Fibroblast of lung (primary cell): ENCODE measurements at regions not wholly inside any gene's neighbourhood (a gene's known extent, or its start where the extent isn't known, plus 50 kb on each side); places are given as distances from the start of the nearest gene placed in this dataset.

Experiments
- DNase-seq, 2 donors: peaks; one replicate each; pipeline versions ENCODE4 v3.0.0 to v3.0.0-alpha.2; 2010; ENCODE audit warnings: low read depth in 2 of 2
- H2AFZ ChIP-seq: 2 replicates; pipeline ENCODE4 v1.5.1; 2012; ENCODE audit warnings: low read length, control low read depth, inconsistent platforms
- H3K27ac ChIP-seq: 2 replicates; pipeline ENCODE4 v1.5.1; 2011; ENCODE audit warnings: low read length, control low read depth; ENCODE audit not compliant: insufficient read depth
- H3K27me3 ChIP-seq: 2 replicates; pipeline ENCODE4 v1.5.1; 2011; ENCODE audit warnings: mild to moderate bottlenecking, low read length; ENCODE audit not compliant: control insufficient read depth, insufficient read depth
- H3K36me3 ChIP-seq: 2 replicates; pipeline ENCODE4 v1.5.1; 2011; ENCODE audit warnings: low read length; ENCODE audit not compliant: control insufficient read depth, insufficient read depth
- H3K4me1 ChIP-seq: 2 replicates; pipeline ENCODE4 v1.5.1; 2011; ENCODE audit warnings: low read length; ENCODE audit not compliant: control insufficient read depth, insufficient read depth; ENCODE audit errors: extremely low read depth
- H3K4me2 ChIP-seq: 2 replicates; pipeline ENCODE4 v1.5.1; 2011; ENCODE audit warnings: low read length, control low read depth; ENCODE audit not compliant: insufficient read depth; ENCODE audit errors: extremely low read depth
- H3K4me3 ChIP-seq, 4 experiments: fragments of 200-600 bp in 1 of 4; sonication (generic) in 1 of 4; replicated peaks in 1 of 4; 2 replicates each; pipeline ENCODE4 v1.5.1; 2011 to 2016; ENCODE audit warnings: low read length in 4 of 4, low read depth in 3 of 4, mild to moderate bottlenecking in 3 of 4, control low read depth in 2 of 4, inconsistent platforms in 1 of 4, mixed read lengths in 1 of 4; ENCODE audit not compliant: insufficient read depth in 1 of 4; ENCODE audit errors: control extremely low read depth in 1 of 4
- H3K79me2 ChIP-seq: 2 replicates; pipeline ENCODE4 v1.5.1; 2012; ENCODE audit warnings: mild to moderate bottlenecking, low read length, inconsistent platforms; ENCODE audit not compliant: control insufficient read depth, insufficient read depth
- H3K9ac ChIP-seq: 2 replicates; pipeline ENCODE4 v1.5.1; 2011; ENCODE audit warnings: mild to moderate bottlenecking, low read length, control low read depth; ENCODE audit not compliant: insufficient read depth
- H3K9me3 ChIP-seq: 2 replicates; pipeline ENCODE4 v1.5.1; 2012; ENCODE audit warnings: low read depth, low read length; ENCODE audit not compliant: control insufficient read depth, insufficient read depth
- H4K20me1 ChIP-seq: 2 replicates; pipeline ENCODE4 v1.5.1; 2011; ENCODE audit warnings: low read length; ENCODE audit not compliant: control insufficient read depth, insufficient read depth; ENCODE audit errors: extremely low read depth
- CTCF ChIP-seq, 2 donors: IDR thresholded peaks in 1 of 2; conservative IDR thresholded peaks in 1 of 2; 1 replicate in 1 of 2; 2 replicates in 1 of 2; pipeline ENCODE4 v1.5.1; 2011 to 2012; ENCODE audit warnings: low read length in 2 of 2, control low read depth in 1 of 2, inconsistent platforms in 1 of 2, low read depth in 1 of 2, mild to moderate bottlenecking in 1 of 2
- EZH2 ChIP-seq: IDR thresholded peaks from 2 replicates; pipeline ENCODE4 v1.5.1; 2012; ENCODE audit warnings: low read length, control low read depth, mild to moderate bottlenecking; ENCODE audit errors: missing control alignments

- TF ChIP-seq CTCF (conservative IDR thresholded peaks at IDR 0.05 in 1 of 2, IDR thresholded peaks at IDR 0.05 in 1 of 2; ENCODE audit: low read depth in 1 of 2, low read length in 2 of 2), result no peak
- TF ChIP-seq EZH2, result no peak
- Histone ChIP-seq H3K4me3 (no peak overlapping the region), H3K27ac (no peak overlapping the region), H3K4me2 (no peak overlapping the region), H3K79me2 (no peaks in the 10 kb centered on the region), H3K9ac (no peak overlapping the region), H3K4me1 (no peaks in the 10 kb centered on the region), H4K20me1 (no peaks in the 10 kb centered on the region), H3K36me3 (no peaks in the 10 kb centered on the region), H2AFZ (no peak overlapping the region), H3K27me3 (no peaks in the 10 kb centered on the region), H3K9me3 (no peaks in the 10 kb centered on the region)
- no peak for DNase-seq
Observed at GRCh38 chr15:88365124-88365523, 102.1 kb downstream of the MRPL46 start.

- Histone ChIP-seq H3K27ac (no peak overlapping the region), H3K36me3 (no peaks in the 10 kb centered on the region), H3K9me3 (no peaks in the 10 kb centered on the region), H2AFZ (no peak overlapping the region), H3K4me3 (no peak overlapping the region), H3K4me1 (no peaks in the 10 kb centered on the region), H3K9ac (no peak overlapping the region), H3K4me2 (no peak overlapping the region), H3K79me2 (no peaks in the 10 kb centered on the region), H3K27me3 (no peaks in the 10 kb centered on the region), H4K20me1 (no peaks in the 10 kb centered on the region)
- no peak for TF ChIP-seq CTCF (conservative IDR thresholded peaks at IDR 0.05 in 1 of 2, IDR thresholded peaks at IDR 0.05 in 1 of 2; ENCODE audit: low read depth in 1 of 2, low read length in 2 of 2)
- TF ChIP-seq EZH2, result no peak
- DNase-seq, result no peak
Observed at GRCh38 chr15:88348579-88349230, 92.2 kb upstream of the NTRK3 start.

- H3K9me3 ChIP-seq, result no peaks in the 10 kb centered on the region
- H3K4me1 ChIP-seq, result no peaks in the 10 kb centered on the region
- no peaks in the 10 kb centered on the region for H3K79me2 ChIP-seq
- no peak overlapping the region for H3K27ac ChIP-seq
- no peak overlapping the region for H3K9ac ChIP-seq
- no peak for DNase-seq
- no peaks in the 10 kb centered on the region for H3K36me3 ChIP-seq
- no peak overlapping the region for H3K4me3 ChIP-seq
- no peaks in the 10 kb centered on the region for H4K20me1 ChIP-seq
- TF ChIP-seq CTCF (conservative IDR thresholded peaks at IDR 0.05 in 1 of 2, IDR thresholded peaks at IDR 0.05 in 1 of 2; ENCODE audit: low read depth in 1 of 2, low read length in 2 of 2), result no peak
- no peak for TF ChIP-seq EZH2
- no peaks in the 10 kb centered on the region for H3K27me3 ChIP-seq
- H2AFZ ChIP-seq, result no peak overlapping the region
- H3K4me2 ChIP-seq, result no peak overlapping the region
Observed at GRCh38 chr15:88345962-88346361, 89.4 kb upstream of the NTRK3 start.
